ENCODE measurements at regions not wholly inside any gene's neighbourhood (a gene's known extent, or its start where the extent isn't known, plus 50 kb on each side); places are given as distances from the start of the nearest gene placed in this dataset.

- no peak overlapping the region for H2AFZ ChIP-seq
- H3K4me2 ChIP-seq (ENCODE audit: low read length), result no peak overlapping the region
- H3K36me3 ChIP-seq (ENCODE audit: control insufficient read depth, insufficient read depth, low read length), result no peaks in the 10 kb centered on the region
- no peak overlapping the region for H3K27ac ChIP-seq
- no peak overlapping the region for H3K9ac ChIP-seq
- TF ChIP-seq, protein P1, sequence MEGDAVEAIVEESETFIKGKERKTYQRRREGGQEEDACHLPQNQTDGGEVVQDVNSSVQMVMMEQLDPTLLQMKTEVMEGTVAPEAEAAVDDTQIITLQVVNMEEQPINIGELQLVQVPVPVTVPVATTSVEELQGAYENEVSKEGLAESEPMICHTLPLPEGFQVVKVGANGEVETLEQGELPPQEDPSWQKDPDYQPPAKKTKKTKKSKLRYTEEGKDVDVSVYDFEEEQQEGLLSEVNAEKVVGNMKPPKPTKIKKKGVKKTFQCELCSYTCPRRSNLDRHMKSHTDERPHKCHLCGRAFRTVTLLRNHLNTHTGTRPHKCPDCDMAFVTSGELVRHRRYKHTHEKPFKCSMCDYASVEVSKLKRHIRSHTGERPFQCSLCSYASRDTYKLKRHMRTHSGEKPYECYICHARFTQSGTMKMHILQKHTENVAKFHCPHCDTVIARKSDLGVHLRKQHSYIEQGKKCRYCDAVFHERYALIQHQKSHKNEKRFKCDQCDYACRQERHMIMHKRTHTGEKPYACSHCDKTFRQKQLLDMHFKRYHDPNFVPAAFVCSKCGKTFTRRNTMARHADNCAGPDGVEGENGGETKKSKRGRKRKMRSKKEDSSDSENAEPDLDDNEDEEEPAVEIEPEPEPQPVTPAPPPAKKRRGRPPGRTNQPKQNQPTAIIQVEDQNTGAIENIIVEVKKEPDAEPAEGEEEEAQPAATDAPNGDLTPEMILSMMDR (IDR thresholded peaks at IDR 0.05), result no peak
- no peaks in the 10 kb centered on the region for H3K4me1 ChIP-seq
- H3K79me2 ChIP-seq, result no peaks in the 10 kb centered on the region
- no peak overlapping the region for H3K4me3 ChIP-seq (ENCODE audit: low read depth, low read length)
- H3K27me3 ChIP-seq (ENCODE audit: control insufficient read depth, insufficient read depth, low read length), result no peaks in the 10 kb centered on the region
- no peaks in the 10 kb centered on the region for H3K9me3 ChIP-seq (ENCODE audit: control insufficient read depth, low read length)
Observed at GRCh38 chr2:128538396-128538795, 219.7 kb upstream of the HS6ST1 start.

DNA sequence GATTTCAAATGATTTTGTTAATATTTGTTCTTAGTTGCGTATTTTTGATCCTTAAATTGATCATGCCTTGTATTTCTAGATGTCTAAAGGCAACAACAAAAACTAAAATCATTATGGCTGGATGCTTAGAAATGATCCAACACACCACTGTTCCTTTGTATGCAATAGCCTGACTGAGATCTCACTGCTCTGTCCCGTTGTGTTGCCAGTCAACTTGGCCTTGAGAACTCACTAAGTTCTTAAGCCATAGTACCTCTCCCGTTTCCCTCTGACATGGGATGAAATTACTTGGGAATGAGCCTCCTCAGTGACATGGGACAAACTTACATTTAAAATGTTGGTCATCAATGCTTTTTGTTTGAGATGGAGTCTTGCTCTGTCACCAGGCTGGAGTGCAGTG lies 222.0 kb upstream of the HS6ST1 start:
- TF ChIP-seq, protein P1 (IDR thresholded peaks at IDR 0.05), result no peak
- H3K4me2 ChIP-seq (ENCODE audit: low read length), result no peak overlapping the region
- H3K4me1 ChIP-seq, result no peaks in the 10 kb centered on the region
- no peak overlapping the region for H3K4me3 ChIP-seq (ENCODE audit: low read depth, low read length)
- H3K9me3 ChIP-seq (ENCODE audit: control insufficient read depth, low read length), result no peaks in the 10 kb centered on the region
- H3K79me2 ChIP-seq, result no peaks in the 10 kb centered on the region
- no peak overlapping the region for H3K27ac ChIP-seq
- H3K9ac ChIP-seq, result no peak overlapping the region
- no peaks in the 10 kb centered on the region for H3K36me3 ChIP-seq (ENCODE audit: control insufficient read depth, insufficient read depth, low read length)
- no peak overlapping the region for H2AFZ ChIP-seq
- no peaks in the 10 kb centered on the region for H3K27me3 ChIP-seq (ENCODE audit: control insufficient read depth, insufficient read depth, low read length)

DNA sequence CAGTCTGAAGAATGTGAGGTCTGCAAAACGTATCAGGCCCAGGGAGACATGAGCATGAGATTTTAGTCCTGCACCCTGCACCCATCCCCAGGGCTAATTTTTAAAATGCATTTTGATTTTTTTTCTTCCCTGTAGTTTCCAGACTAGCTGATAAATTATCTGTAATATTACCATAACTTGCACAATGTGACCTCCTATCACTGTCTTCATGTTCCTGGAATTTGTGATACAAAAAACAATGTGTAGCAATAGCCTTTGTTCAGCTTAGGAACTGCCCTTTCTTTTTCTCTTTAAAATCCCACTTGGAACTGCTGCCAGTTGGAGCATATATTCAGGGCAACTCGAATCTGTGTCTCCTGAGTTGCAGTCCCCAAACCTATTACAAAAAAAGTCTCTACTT lies 222.8 kb upstream of the HS6ST1 start:
- TF ChIP-seq, protein P1 (IDR thresholded peaks at IDR 0.05), result no peak
- Histone ChIP-seq H3K4me1 (no peaks in the 10 kb centered on the region), H3K27ac (no peak overlapping the region), H3K4me2 (ENCODE audit: low read length) (no peak overlapping the region), H3K79me2 (no peaks in the 10 kb centered on the region), H3K36me3 (ENCODE audit: control insufficient read depth, insufficient read depth, low read length) (no peaks in the 10 kb centered on the region), H3K9ac (no peak overlapping the region), H3K9me3 (ENCODE audit: control insufficient read depth, low read length) (no peaks in the 10 kb centered on the region), H3K4me3 (ENCODE audit: low read depth, low read length) (no peak overlapping the region), H3K27me3 (ENCODE audit: control insufficient read depth, insufficient read depth, low read length) (no peaks in the 10 kb centered on the region), H2AFZ (no peak overlapping the region)

- Histone ChIP-seq H3K36me3 (ENCODE audit: control insufficient read depth, insufficient read depth, low read length) (no peaks in the 10 kb centered on the region), H3K4me1 (no peaks in the 10 kb centered on the region), H3K9ac (no peak overlapping the region), H3K4me2 (ENCODE audit: low read length) (no peak overlapping the region), H3K27me3 (ENCODE audit: control insufficient read depth, insufficient read depth, low read length) (no peaks in the 10 kb centered on the region), H3K9me3 (ENCODE audit: control insufficient read depth, low read length) (no peaks in the 10 kb centered on the region), H3K79me2 (no peaks in the 10 kb centered on the region), H3K4me3 (ENCODE audit: low read depth, low read length) (no peak overlapping the region), H3K27ac (no peak overlapping the region), H2AFZ (no peak overlapping the region)
- TF ChIP-seq, protein P1 (IDR thresholded peaks at IDR 0.05), result no peak
Observed at GRCh38 chr2:128543036-128543435, 224.4 kb upstream of the HS6ST1 start.

DNA sequence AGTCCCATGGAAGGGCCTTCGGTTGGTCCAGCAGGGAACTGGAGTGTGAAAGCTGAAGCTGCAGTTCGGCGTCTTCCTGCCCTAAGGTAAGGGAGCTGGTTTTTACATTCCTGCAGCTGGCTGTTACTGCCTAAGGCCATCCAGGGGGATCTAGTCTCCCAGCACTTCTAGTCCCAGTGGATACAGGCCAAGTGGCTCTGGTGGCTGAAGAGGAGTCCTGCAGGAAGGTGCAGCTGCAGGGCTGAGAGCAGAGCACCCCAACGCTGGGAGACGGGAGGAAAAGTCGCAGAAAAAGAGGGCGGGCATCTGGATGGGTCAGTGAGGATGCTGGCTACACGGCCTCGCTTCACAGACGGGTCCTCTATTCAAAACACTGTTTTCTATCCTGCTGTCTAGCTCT lies 225.0 kb upstream of the HS6ST1 start:
- H3K27me3 ChIP-seq (ENCODE audit: control insufficient read depth, insufficient read depth, low read length), result no peaks in the 10 kb centered on the region
- no peak overlapping the region for H3K4me2 ChIP-seq (ENCODE audit: low read length)
- H3K36me3 ChIP-seq (ENCODE audit: control insufficient read depth, insufficient read depth, low read length), result no peaks in the 10 kb centered on the region
- TF ChIP-seq, protein P1 (IDR thresholded peaks at IDR 0.05), result no peak
- no peaks in the 10 kb centered on the region for H3K9me3 ChIP-seq (ENCODE audit: control insufficient read depth, low read length)
- no peaks in the 10 kb centered on the region for H3K4me1 ChIP-seq
- no peaks in the 10 kb centered on the region for H3K79me2 ChIP-seq
- H3K4me3 ChIP-seq (ENCODE audit: low read depth, low read length), result no peak overlapping the region
- H2AFZ ChIP-seq, result no peak overlapping the region
- H3K27ac ChIP-seq, result no peak overlapping the region
- no peak overlapping the region for H3K9ac ChIP-seq

All from parathyroid adenoma (tissue), 2 donors.